ENCODE measurements at regions not wholly inside any gene's neighbourhood (a gene's known extent, or its start where the extent isn't known, plus 50 kb on each side); places are given as distances from the start of the nearest gene placed in this dataset.
A peak's percentile ranks its signal among the peaks of the same experiment; 100 is the strongest.
"Not testable (repeated sequence)": the region's sequence is repeated elsewhere in the genome, so short reads cannot be mapped to it uniquely, and the experiment has no call there.

DNA sequence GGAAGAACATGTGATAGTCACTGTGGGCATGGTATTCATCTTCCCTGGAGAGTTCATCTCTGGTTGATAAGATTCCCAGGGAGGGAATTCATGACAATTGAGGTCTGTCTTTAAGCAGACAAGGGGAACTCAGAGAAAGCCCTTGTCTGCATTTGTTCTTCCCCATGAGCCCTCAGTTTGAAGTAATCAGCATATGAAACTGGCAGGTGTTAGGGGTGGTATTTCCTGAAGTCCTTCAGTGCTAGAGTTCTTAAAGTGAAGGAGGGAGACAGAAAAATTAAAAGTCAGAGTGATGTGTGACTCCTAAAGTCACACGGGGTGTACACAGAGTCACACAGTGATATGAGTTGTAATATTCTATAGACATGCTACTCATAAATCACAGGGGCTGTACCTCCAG is 60.6 kb upstream of the SYK start:
- DNase-seq: no peak

DNA sequence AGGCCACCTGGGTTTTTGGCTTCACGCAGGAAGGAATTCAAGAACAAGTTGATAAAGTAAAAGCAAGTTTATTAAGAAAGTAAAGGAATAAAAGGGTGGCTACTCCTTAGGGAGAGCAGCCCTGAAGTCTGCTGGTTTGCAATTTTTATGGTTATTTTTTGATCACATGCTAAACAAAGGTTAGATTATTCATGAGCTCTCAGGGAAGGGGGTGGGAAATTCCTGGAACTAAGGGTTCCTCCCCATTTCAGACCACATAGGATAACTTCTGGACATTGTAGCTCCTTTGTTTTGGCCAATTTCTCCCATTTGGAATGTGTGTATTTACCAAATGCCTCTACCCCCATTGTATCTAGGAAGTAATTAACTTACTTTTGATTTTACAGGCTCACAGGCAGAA is 63.9 kb upstream of the SYK start:
- DNase-seq: no peak

DNA sequence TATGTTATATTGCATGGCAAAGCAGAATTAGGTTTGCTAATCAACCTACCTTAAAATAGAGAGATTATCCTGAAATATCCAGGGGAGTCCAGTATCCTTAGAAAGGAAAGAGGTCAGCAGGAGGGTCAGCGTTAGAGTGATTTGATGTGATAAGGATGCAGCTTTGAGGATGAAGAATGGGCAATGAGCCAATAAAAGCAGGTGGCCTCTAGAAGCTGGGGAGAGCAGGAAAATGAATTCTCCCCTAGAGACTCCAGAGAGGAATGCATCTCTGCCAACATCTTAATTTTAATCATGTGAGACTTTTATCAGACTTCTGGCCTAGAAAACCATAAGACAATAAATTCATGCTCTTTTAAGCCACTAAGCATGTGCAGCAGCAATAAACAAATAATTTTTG is 65.7 kb upstream of the SYK start:
- peak in 2 of 3 donors; percentile 14 to 34 for DNase-seq

DNA sequence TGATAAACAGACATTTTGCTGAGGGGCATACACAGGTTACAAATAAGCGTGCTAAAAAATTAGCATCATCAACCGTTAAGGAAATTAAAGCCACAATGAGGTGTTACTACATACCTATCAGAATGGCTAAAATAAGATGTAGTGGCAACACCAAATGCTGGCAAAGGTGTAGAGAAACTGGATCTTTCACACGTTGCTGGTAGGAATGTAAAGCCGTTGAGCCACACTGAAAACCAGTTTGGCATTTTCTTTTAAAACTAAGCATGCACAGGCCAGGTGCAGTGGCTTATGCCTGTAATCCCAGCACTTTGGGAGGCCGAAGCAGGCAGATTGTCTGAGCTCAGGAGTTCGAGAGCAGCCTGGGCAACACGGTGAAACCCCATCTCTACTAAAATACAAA is 67.0 kb upstream of the SYK start:
- no peak for DNase-seq

DNA sequence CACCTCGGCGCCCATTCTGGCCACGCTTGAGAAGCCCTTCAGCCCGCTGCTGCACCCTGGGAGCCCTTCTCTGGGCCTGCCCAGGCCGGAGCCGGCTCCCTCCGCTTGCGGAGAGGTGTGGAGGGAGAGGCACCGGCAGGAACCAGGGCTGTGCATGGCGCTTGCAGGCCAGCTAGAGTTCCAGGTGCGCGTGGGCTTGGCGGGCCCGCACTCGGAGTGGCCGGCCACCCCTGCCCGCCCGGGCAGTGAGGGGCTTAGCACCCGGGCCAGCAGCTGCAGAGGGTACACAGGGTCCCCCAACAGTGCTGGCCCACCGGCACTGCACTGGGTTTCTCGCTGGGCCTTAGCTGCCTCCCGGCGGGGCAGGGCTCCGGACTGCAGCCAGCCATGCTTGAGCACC is 72.3 kb upstream of the SYK start:
- no peak for DNase-seq

DNA sequence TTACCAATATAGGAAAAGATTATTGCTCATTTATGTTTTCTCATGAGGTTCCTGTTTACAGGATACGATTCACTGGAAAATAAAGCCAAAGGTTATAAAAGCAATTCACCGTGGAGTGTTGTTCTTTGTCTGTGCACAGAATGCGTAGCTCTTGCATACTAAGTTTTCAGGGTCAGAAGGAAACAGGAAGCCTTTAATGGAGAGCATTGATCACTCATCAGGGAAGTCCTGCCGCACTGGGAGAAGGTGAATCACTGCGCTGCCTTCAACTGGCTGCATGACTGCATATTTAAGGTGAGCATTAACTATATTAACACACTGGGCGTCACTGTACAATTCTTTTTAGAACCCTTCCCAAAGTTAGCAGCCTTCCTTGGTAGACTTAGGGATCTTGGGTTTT is 74.1 kb upstream of the SYK start:
- DNase-seq: no peak

DNA sequence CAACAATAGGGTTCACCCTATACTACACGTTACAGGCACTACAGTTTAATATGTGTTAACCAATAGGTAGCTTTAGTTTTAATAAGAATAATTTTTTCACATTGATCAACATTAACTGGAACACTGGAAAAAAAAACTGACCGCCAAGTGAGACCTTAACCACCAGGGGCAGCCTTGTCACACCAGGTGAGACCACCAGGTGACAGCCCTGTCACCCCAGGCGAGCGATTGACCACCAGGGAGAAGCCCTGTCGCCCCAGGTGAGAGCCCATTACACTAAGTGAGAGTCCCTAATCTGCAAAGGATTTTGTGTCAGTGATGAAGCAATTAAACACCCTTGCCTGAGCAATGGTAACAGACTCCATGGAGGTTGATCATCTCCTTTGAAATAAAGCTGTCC is 75.4 kb upstream of the SYK start:
- DNase-seq: no peak

DNA sequence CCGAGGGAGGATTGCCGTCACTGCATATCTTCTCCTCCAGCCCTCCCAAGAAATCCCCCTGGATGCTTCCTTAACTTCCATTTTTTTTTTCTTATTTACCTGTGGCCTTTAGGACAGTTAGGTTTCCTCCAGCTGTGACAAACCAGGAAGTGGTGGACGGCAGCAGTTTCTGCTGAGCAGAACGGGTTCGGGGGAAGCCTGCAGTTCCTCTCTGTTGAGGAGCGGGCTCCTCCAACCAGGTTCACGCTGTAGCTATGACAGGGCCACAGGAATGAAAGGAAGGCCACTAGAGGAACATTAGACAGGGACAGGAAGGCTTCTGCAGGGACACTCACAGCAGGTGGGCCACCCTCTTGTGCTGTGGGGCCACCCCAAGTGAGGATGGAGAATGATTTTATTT is 76.7 kb upstream of the SYK start:
- no peak for DNase-seq

DNA sequence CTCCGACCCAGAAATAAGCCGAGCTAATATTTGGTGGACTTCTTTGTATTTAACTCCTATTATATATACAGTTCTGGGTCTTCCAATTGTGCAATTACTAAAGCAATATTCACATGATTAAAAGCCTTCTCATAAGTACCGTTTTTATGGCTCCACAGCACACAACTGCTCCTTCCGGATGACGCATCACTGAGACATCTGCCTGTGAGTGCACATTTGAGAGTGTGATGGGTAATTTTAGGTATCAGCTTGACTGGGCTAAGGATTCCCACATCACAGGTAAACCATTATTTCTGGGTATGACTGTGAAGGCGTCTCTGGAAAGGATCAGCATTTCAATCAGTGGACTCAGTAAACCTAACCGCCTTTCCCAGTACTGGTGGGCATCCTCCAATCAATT is 77.5 kb upstream of the SYK start:
- DNase-seq: no peak

DNA sequence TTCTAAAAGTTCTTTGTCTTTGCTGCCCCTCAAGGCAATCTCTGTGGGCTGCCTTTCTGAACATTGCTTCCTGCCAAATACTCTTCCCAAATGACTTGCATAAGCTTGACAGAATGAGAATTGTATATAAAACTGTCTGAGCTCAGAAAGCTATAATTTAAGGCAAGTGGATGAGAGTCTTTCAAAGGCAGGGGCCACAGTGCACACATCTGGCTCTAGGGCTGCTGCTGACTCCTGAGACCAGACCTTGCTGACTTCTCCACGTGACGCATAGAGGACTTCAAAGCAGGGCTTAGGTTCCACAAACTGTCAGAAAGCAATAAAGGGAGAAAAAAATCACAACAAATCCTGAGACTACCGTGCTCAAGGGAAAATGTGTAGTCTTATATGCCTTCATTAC is 79.4 kb upstream of the DIRAS2 start:
- peak; percentile 3 to 45 (median 6) for DNase-seq

DNA sequence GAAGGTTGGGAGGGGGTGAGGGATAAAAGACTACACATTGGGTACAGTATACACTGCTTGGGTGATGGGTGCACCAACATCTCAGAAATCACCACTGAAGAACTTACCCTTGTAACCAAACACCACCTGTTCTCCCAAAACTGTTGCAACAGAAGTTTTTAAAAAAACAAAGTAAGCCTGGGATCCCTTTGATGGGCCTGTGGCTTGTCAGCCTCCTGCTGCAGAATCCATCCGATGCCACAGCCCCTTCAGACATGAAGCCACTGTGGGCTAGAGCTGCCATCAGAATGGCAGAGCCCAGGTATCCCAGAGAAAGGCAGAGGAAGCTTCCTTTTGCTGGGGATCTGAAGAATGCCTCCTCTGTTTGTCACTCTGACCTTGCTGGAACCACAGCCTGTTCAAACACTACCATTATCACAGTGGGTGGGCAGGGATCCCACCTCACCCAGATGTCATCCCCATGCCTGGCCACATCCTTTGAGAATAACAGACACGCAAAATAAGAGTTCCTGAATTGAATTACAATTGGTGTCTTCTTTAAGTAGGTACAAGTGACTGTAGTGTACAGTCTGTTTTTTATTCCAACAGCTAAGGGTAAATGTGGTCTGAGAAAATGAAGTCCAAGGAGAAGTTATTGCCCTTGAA is 78.1 kb upstream of the DIRAS2 start:
- no peak for DNase-seq

DNA sequence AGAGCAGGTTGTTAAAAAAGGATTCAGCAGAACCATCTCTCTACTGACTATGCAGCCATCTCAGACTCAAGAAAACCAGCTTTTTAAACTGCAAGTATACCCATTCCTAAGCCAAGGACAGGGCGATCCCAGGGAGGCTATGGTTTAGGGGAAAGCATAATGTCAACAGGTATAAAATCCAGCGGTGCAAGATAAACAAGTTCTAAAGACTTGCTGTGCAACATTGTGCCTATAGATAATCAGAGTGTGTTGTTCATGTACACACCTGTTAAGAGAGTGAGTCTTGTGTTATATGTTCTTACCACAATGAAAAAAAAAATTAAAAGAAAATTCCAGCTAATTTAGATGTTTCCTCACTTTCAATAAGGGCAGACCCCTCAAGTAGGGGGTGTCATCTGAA is 63.6 kb upstream of the DIRAS2 start:
- DNase-seq: no peak

DNA sequence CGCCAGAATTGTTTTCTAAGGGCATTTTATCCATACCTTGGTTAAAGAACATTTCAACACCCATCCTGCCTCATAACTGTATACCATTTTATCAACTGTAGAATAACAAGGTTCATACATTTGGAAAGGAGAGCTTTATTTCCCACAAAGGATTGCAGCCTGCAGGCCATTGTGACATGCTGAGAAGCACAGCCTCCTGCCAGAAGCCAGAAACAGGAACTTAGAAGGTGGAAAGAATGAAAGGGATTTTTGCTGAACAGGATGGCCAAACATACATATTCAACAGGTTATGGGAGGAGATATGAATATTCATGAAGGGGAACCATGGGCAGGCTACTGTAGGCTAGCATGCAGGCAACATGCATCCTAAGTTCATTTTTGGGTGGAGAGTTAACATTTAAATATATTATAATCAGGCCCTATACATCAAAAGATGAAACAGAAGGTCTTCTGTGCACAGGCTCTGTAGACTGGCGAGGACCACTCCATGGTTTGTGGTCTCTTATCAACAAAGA is 59.9 kb upstream of the DIRAS2 start:
- DNase-seq: no peak

DNA sequence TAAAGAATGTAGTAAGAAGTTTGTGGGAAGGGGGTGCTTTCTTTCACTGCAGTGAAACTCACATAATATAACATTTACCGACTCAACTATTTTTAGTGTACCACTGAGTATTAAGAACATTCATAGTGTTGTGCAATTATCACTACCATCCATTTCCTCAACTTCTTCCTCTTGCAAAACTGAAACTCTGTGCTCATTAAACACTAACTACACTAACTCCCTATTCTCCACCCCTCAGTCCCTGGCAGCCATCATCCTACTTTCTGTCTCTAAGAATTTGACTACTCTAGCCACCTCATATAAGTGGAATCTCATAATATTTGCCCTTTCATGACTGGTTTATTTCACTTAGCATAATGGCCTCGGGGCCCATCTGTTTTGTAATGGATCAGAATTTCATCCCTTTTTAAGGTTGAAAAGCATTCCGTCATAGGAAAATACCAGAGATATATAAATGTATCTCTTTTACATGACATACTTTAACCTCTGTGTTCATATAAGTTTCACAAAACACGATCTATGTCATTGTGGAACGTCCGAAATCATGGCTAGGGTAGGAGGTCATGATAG is 56.3 kb upstream of the DIRAS2 start:
- no peak for DNase-seq

DNA sequence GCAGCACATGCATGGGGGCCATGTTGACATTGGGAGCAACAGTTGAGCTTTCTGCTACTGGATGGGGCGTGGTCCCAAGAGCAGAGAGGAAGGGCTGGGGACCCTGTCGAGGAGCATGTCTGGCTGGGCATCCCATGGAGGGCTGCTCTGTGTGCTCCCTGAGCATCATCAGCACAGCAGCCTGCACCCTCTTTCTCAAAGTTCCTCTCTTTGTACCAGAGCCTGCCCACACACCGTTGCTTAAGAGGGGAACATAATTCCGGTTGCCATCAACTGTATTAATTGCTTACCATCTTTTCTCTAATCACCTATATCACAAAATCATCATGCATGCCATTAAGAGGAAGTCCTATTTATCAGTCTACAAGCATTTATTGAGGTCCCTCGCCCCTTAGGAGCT is 55.2 kb upstream of the DIRAS2 start:
- no peak for DNase-seq

DNA sequence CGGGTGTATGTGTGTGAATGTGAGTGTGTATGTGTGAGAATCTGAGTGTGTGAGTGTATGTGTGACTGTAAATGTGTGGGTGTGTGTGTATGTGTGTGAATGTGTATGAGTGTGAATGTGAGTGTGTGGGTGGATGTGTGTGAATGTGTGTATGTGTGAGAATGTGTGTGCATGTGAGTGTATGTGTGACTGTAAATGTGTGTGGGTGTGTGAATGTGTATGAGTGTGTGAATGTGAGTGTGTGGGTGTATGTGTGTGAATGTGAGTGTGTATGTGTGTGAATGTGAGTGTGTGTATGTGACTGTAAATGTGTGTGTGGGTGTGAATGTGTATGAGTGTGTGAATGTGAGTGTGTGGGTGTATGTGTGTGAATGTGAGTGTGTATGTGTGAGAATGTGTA is 51.6 kb upstream of the DIRAS2 start:
- not testable (repeated sequence) for DNase-seq

All from muscle of back (tissue), 3 donors.